SHP77 treated with DMSO at 0.1 percent for 48 hours (cell line): ENCODE measurements at regions not wholly inside any gene's neighbourhood (a gene's known extent, or its start where the extent isn't known, plus 50 kb on each side); places are given as distances from the start of the nearest gene placed in this dataset.

Experiments used
- DNase-seq: peaks from one replicate; lab custom pipeline; 2025; lab: John Stamatoyannopoulos, UW

- no peak for DNase-seq
Observed at GRCh38 chr12:75900781-75901254, 130.8 kb downstream of the PHLDA1 start.

- DNase-seq: no peak
Observed at GRCh38 chr12:75900226-75900625, 131.3 kb downstream of the PHLDA1 start.

- DNase-seq: no peak
Observed at GRCh38 chr12:75894965-75895754, 136.4 kb downstream of the PHLDA1 start.

- no peak for DNase-seq
Observed at GRCh38 chr12:75893765-75894164, 137.8 kb downstream of the PHLDA1 start.

- no peak for DNase-seq
Observed at GRCh38 chr12:75892731-75893408, 138.7 kb downstream of the PHLDA1 start.

- DNase-seq: no peak
Observed at GRCh38 chr12:75891072-75891471, 140.5 kb downstream of the PHLDA1 start.

GRCh38 chr12:75890660-75891059, 140.9 kb downstream of the PHLDA1 start:
- DNase-seq: no peak

- no peak for DNase-seq
Observed at GRCh38 chr12:75890141-75890540, 141.4 kb downstream of the PHLDA1 start.

- DNase-seq: no peak
Observed at GRCh38 chr12:75888874-75889613, 142.5 kb downstream of the PHLDA1 start.

GRCh38 chr12:75888399-75888798, 143.2 kb downstream of the PHLDA1 start:
- no peak for DNase-seq

- no peak for DNase-seq
Observed at GRCh38 chr12:75887979-75888378, 143.6 kb downstream of the PHLDA1 start.

GRCh38 chr12:75884465-75884985, 147.1 kb downstream of the PHLDA1 start:
- DNase-seq: no peak

- DNase-seq: no peak
Observed at GRCh38 chr12:75883241-75883640, 148.3 kb downstream of the PHLDA1 start.

GRCh38 chr12:75882421-75882820, 149.2 kb downstream of the PHLDA1 start:
- no peak for DNase-seq

GRCh38 chr12:75881920-75882319, 149.7 kb downstream of the PHLDA1 start:
- no peak for DNase-seq

GRCh38 chr12:75877763-75878621, 153.6 kb downstream of the PHLDA1 start:
- no peak for DNase-seq

- no peak for DNase-seq
Observed at GRCh38 chr12:75876832-75877762, 154.5 kb downstream of the PHLDA1 start.

- no peak for DNase-seq
Observed at GRCh38 chr12:75874441-75874840, 157.1 kb downstream of the PHLDA1 start.

- DNase-seq: no peak
Observed at GRCh38 chr12:75872762-75873161, 158.8 kb downstream of the PHLDA1 start.

GRCh38 chr12:75870878-75871277, 160.7 kb downstream of the PHLDA1 start:
- no peak for DNase-seq
